SH-SY5Y (cell line): ENCODE measurements at regions not wholly inside any gene's neighbourhood (a gene's known extent, or its start where the extent isn't known, plus 50 kb on each side); places are given as distances from the start of the nearest gene placed in this dataset.

Experiments
- GATA2 ChIP-seq: IDR thresholded peaks from 2 replicates; pipeline ENCODE4 v1.6.1; 2011; ENCODE audit warnings: mild to moderate bottlenecking, low read depth, low read length
- GATA3 ChIP-seq: IDR thresholded peaks from 2 replicates; pipeline ENCODE4 v1.6.1; 2011; ENCODE audit warnings: low read depth, mild to moderate bottlenecking, low read length, moderate library complexity

GRCh38 chr11:21707116-21707739 lies 485.7 kb upstream of the ANO5 start:
- TF ChIP-seq GATA2 (no peak), GATA3 (no peak)
